ENCODE measurements at regions not wholly inside any gene's neighbourhood (a gene's known extent, or its start where the extent isn't known, plus 50 kb on each side); places are given as distances from the start of the nearest gene placed in this dataset.

DNA sequence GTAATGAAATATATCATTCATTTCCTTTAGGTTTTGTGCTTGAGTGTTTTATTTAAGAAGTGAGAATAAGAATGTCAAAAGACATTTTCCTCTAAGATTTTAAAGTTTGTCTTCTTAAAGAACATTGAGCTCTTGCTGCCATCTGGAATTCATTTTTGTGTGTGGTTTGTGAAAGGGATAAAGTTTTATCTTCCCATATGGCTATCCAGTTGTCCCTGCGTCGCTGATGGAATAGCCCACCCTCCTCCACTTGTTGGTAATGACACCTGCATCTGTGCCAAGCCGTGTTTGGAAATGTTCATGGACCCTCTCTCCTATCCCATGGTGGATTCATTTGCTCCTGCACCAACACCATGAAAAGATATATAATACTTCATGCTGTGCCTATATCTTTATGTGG lies 901.5 kb downstream of the BRD1 start:
- TF ChIP-seq, protein P1, sequence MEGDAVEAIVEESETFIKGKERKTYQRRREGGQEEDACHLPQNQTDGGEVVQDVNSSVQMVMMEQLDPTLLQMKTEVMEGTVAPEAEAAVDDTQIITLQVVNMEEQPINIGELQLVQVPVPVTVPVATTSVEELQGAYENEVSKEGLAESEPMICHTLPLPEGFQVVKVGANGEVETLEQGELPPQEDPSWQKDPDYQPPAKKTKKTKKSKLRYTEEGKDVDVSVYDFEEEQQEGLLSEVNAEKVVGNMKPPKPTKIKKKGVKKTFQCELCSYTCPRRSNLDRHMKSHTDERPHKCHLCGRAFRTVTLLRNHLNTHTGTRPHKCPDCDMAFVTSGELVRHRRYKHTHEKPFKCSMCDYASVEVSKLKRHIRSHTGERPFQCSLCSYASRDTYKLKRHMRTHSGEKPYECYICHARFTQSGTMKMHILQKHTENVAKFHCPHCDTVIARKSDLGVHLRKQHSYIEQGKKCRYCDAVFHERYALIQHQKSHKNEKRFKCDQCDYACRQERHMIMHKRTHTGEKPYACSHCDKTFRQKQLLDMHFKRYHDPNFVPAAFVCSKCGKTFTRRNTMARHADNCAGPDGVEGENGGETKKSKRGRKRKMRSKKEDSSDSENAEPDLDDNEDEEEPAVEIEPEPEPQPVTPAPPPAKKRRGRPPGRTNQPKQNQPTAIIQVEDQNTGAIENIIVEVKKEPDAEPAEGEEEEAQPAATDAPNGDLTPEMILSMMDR (conservative IDR thresholded peaks at IDR 0.05; ENCODE audit: low read depth, low read length) = no peak
- TF ChIP-seq POLR2A (IDR thresholded peaks at IDR 0.05; ENCODE audit: low read depth, low read length) (no peak), BHLHE40 (IDR thresholded peaks at IDR 0.05; ENCODE audit: low read depth, low read length) (no peak), CEBPB (IDR thresholded peaks at IDR 0.05; ENCODE audit: low read depth, low read length) (no peak), NFE2L2 (IDR thresholded peaks at IDR 0.05; ENCODE audit: low read depth, low read length) (no peak), RFX5 (IDR thresholded peaks at IDR 0.05; ENCODE audit: low read depth, low read length) (no peak), MAFK (IDR thresholded peaks at IDR 0.05; ENCODE audit: low read depth, low read length) (no peak), RCOR1 (IDR thresholded peaks at IDR 0.05; ENCODE audit: insufficient replicate concordance, low read length) (no peak)
- TF ChIP-seq, protein P2, sequence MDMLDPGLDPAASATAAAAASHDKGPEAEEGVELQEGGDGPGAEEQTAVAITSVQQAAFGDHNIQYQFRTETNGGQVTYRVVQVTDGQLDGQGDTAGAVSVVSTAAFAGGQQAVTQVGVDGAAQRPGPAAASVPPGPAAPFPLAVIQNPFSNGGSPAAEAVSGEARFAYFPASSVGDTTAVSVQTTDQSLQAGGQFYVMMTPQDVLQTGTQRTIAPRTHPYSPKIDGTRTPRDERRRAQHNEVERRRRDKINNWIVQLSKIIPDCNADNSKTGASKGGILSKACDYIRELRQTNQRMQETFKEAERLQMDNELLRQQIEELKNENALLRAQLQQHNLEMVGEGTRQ (IDR thresholded peaks at IDR 0.05; ENCODE audit: low read depth, low read length) = no peak

All from IMR-90 (cell line).